GM12891 (cell line): ENCODE measurements at regions not wholly inside any gene's neighbourhood (a gene's known extent, or its start where the extent isn't known, plus 50 kb on each side); places are given as distances from the start of the nearest gene placed in this dataset.

ENCODE experiments used
- POLR2A ChIP-seq: IDR thresholded peaks from 2 replicates; pipeline ENCODE4 v1.6.1; 2011; ENCODE audit warnings: low read depth, low read length, control low read depth
- SPI1 ChIP-seq: IDR thresholded peaks from 2 replicates; pipeline ENCODE4 v1.6.1; 2011; ENCODE audit warnings: low read depth, low read length, control low read depth

- TF ChIP-seq SPI1 (no peak), POLR2A (no peak)
Observed at GRCh38 chr4:123299212-123299691, 97.3 kb upstream of the SPRY1 start.
